GM18505 (cell line): ENCODE measurements at regions not wholly inside any gene's neighbourhood (a gene's known extent, or its start where the extent isn't known, plus 50 kb on each side); places are given as distances from the start of the nearest gene placed in this dataset.

Experiments used
- ATAC-seq: cut with Tn5 transposase; IDR thresholded peaks from one replicate; pipeline ENCODE4 v1.9.1; 2021; ENCODE audit not compliant: unreplicated experiment
- POLR2A ChIP-seq: IDR thresholded peaks from 4 replicates; pipeline ENCODE4 v1.6.1; 2011; ENCODE audit warnings: borderline replicate concordance; ENCODE audit not compliant: insufficient read depth, insufficient read length; ENCODE audit errors: extremely low read depth

DNA sequence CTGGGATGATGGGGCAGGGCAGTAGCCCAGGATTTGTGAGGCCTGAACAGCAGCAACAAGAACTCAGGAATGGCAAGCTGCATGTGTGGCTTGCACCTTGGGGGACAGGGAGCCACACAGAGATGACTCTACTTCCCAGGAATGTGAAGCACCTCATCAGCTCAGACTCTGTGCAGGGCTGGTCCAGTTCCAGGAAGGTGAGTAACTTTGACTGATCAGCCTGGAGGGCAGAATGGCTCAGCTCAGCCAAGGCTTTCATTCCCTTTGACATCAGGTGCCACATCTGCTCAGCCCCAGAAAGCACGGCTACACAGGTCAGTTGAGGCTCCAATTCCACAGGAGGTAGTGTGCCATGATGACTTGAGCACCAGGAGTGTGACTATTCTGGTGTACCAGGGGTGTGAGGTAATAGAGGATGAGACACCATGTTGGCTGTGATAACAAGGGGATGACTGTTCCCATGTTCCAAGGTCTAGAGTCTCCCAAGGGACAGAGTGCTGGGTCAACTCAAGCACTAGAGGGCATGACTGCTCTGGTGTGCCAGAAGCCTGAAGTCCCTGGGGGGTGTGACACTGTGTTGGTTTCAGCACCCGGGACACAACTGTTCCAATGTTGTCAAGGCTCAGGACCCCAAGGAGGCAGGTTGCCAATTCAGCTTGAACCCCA, 625.8 kb upstream of the ADGRL2 start:
- no peak for ATAC-seq
- TF ChIP-seq POLR2A = no peak

DNA sequence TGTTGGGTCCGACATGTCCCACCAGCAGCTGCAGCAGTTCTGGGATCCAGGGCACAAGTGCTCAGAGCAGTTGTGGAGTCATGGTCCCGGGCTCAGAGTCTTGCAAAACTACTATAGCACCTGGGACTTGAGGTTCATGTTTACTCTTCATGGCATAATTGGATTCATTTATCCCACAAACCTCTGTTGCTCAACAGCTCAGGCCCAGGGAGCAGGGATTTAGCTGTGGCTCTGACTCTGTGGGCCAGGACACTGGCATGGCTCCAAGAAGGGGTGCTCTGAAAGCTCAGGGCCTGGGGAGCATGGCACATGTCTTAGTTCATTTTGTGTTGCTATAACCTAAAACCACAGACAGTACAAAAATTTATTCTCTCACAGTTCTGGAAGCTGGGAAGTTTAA, 626.7 kb upstream of the ADGRL2 start:
- TF ChIP-seq POLR2A = no peak
- ATAC-seq = no peak

DNA sequence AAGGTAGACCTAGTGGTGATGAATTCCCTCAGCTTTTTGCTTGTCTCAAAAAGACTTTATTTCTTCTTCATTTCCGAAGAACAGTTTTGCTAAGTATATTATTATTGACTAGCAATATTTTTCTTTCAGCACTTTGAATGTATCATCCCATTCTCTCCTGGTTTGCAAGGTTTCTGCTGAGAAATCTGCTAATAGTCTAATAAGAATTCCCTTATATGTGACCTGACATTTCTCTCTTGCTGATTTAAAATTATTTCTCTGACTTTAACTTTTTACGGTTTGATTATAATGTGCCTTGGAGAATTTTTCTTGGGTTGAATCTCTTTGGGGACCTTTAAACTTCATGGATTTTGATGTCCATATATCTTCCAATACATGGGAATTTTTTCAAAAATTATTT, 628.3 kb upstream of the ADGRL2 start:
- ATAC-seq = no peak
- TF ChIP-seq POLR2A = no peak

DNA sequence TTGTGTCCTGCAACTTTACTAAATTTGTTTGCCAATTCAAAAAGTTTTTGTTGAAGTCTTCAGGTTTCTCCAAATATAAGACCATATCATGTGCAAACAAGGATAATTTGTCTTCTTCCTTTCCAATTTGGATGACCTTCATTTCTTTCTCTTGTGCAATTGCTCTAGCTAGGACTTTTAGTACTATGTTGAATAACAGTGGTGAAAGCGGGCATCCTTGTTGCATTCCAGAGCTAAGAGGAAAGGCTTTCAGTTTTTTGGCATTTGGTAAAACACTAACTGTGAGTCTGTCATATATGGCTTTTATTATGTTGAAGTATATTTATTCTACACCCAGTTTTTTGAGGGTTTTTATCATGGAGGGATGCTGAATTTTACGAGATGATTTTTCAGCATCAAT, 630.0 kb upstream of the ADGRL2 start:
- no peak for ATAC-seq

DNA sequence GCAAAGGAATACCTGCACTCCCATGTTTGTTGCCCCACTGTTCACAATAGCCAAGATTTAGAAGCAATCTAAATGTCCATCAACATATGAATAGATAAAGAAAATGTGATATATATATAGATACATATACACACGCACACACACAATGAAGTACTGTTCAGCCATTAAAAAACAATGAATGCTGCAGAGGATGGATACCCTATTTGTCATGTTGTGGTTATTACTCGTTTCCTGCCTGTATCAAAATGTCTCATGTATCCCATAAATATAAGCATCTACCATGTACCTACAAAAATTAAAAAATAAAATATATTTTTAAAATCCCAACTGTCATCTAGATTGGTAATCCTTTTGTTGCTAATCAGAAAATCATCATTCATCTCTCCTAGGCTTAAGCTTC, 634.8 kb upstream of the ADGRL2 start:
- ATAC-seq = no peak
- no peak for TF ChIP-seq POLR2A

More for the DNA sequence above, 630.0 kb upstream of the ADGRL2 start:
- TF ChIP-seq POLR2A = no peak

DNA sequence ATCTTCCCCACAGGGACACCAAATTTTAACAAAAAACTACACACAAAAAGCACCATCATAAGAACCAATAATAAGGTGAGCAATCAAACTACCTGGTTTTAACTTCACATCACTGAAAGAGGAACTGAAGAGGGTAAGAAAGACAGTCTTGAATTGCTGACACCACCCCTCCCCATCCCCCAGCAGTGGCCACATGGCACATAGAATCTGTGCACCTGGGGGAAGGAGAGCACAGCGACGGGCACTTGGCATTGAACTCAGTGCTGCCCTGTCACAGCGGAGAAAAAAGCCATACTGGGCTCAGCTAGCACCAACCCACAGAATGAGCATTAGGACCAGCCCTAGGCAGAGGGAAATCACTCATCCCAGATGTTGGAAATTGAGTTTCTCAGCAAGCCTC, 640.0 kb upstream of the ADGRL2 start:
- no peak for TF ChIP-seq POLR2A
- ATAC-seq = no peak

DNA sequence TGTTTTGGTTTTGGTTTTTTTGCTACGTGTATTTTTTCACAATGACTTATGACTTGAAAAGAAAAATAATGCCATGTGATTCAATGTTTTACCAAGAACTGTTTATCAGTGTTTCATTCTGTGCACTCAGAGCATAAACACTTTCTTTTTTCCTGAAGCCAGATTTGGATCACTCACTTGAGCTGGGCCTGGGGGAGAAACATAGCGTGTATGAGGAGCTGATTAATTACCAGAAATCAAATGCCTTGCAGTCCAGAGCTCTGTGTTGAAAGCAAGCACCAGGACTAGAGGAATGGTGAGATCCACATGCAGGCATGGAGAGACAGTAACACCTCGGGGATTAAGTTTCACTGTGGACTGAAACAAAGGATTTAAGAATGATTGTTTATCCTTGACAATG, 642.1 kb upstream of the ADGRL2 start:
- ATAC-seq = no peak
- no peak for TF ChIP-seq POLR2A

DNA sequence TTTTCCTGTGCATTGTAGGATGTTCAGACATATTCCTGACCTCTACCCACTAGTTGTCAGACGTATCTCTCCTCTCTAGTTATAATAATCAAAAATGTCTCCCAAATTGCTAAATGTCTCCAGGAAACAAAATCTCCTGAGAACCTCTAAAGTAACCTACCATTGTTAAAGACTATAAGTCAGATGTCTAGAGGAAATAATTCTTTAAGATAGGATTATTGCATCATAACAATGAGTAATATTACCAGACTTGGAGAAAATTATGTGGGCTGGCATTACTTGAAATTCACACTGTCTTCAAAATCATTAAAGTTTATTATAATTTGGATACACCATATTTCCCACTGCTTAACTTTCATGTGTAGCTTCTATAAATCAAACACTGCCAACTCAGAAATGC, 643.0 kb upstream of the ADGRL2 start:
- no peak for ATAC-seq
- no peak for TF ChIP-seq POLR2A

DNA sequence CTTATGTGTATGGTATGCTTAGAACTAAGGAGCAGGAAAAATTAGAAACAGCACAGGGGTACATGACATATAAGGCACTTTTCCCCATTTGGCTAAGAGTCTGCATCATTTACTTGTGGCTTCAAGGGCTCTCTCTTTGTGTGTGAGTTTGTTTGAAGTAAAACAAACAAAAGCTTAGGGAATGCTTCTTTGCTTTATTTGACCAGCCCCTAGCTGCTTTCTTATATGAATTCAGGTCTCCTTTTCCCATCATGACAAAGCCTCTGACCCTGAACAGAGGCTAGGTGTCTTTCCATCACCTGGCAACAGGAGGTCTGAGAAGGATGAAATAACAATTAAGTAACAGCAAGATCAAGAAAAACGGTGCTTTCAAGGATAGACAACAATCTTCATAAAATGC, 643.8 kb upstream of the ADGRL2 start:
- ATAC-seq = no peak
- no peak for TF ChIP-seq POLR2A

DNA sequence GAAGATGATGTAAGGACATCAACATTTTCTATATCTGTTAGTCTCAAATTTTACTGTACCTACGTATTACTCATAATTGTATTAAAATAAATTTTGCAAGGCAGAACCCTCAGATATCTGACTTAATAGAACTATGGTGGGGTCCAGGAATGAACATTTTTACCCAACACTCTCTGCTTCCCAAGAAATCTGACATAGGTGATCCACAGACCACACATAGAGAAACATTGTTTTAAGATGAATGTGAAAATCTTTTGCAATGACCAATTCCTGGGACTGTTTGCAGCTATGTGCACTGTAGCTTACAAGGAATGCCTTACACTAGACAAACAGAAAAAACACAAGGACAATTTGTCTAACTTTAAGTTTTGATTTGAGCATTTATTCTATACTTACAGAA, 645.6 kb upstream of the ADGRL2 start:
- ATAC-seq = no peak
- TF ChIP-seq POLR2A = no peak

DNA sequence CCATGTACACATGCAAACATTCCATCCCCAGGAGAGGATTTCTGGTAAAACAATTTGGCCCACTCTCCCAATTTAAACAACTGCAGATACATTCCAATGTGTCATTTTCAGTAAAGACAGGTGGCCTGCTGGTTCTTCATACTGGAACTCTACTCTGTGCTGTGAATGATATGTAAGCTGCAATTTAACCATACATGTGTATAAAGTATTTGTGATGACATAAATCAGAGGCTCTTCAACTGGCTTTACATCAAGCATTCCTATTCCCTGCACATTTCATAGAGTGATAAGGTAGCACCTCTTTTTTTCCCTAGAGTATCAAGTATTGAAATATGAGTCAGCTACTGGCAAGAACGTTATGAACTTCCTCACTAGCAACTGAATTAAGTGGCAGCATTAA, 649.5 kb upstream of the ADGRL2 start:
- no peak for TF ChIP-seq POLR2A
- ATAC-seq = no peak

DNA sequence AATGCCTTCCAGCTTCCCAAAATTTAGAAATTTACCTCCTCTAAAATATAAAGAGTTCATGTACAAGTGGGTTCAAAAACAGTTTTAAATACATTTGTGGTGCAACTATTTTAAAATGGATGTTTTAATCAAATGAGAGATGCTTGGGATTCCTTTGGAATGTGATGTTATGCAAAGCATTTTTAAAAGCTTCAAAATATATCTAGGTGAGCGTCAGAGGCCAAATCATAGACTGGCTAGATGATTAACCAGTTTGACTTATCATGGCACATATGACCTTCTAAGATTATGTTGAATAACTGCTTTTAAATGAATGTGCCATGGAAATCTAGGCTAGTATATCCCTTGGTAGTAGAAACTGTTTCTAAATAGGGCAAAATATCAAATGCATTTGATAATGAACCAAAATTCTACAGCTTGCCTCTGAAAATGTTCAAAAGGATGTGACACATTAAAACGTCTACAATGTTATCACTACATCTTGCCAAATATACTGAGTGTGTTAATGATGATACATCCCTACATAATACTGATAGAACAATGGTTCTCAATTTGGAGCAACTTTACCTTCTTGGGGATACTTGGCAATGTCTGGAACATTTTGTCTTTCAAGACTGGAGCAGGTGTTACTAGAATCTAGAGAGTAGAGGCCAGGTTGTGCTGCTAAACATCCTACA, 650.9 kb upstream of the ADGRL2 start:
- no peak for ATAC-seq
- TF ChIP-seq POLR2A = no peak

DNA sequence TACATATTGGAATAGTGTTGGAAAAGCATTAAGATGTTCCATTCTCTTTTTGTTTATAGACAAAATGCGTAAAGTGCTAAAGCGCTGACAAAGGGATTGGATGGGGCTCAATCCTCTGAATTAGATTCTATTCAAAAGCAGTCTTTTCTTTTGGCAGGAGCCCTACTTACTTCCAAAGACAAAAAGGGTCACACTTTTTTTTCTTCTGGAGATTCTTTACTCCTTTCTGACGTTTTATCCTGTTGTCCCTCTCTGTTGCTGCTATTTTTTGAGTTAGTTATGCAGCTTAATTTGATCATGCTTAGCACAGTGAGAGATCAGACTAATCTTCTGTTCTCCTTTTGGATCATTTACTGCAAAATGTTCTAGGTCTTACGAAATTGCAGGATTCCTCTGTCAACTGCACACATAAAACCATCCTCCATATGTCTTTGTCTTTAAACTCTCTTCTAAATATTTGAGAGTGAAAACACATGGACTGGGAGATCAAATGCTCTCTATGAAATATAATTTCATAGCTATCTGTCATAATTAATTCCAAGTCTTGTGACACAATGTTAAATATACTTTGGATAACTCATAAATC, 656.4 kb upstream of the ADGRL2 start:
- no peak for TF ChIP-seq POLR2A
- no peak for ATAC-seq
